ENCODE measurements at regions not wholly inside any gene's neighbourhood (a gene's known extent, or its start where the extent isn't known, plus 50 kb on each side); places are given as distances from the start of the nearest gene placed in this dataset.

DNA sequence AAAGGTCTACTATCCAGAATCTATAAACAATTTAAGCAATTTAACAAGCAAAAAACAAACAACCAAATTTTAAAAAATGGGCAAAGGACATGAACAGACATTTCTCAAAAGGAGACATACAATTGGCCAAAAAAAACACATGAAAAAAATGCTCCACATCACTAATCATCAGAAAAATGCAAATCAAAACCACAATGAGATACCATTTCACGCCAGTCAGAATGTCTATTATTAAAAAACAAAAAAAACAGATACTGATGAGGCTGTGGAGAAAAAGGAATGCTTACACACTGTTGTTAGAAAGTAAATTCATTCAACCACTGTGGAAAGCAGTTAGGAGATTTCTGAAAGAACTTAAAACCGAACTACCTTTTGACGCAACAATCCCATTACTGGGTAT is 66.4 kb upstream of the SESTD1 start:
- TF ChIP-seq, protein P1, sequence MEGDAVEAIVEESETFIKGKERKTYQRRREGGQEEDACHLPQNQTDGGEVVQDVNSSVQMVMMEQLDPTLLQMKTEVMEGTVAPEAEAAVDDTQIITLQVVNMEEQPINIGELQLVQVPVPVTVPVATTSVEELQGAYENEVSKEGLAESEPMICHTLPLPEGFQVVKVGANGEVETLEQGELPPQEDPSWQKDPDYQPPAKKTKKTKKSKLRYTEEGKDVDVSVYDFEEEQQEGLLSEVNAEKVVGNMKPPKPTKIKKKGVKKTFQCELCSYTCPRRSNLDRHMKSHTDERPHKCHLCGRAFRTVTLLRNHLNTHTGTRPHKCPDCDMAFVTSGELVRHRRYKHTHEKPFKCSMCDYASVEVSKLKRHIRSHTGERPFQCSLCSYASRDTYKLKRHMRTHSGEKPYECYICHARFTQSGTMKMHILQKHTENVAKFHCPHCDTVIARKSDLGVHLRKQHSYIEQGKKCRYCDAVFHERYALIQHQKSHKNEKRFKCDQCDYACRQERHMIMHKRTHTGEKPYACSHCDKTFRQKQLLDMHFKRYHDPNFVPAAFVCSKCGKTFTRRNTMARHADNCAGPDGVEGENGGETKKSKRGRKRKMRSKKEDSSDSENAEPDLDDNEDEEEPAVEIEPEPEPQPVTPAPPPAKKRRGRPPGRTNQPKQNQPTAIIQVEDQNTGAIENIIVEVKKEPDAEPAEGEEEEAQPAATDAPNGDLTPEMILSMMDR (IDR thresholded peaks at IDR 0.05): no peak
- no peak for TF ChIP-seq POLR2A (IDR thresholded peaks at IDR 0.05)

Data from prostate gland (tissue), 2 donors.